Panc1 (cell line): ENCODE measurements at regions not wholly inside any gene's neighbourhood (a gene's known extent, or its start where the extent isn't known, plus 50 kb on each side); places are given as distances from the start of the nearest gene placed in this dataset.

ENCODE experiments used
- ATAC-seq: fragments of 200-7000 bp; cut with Tn5 transposase; 2 replicates; pipeline ENCODE4 v1.9.1; 2020; ENCODE audit warnings: mild to moderate bottlenecking, moderate library complexity
- BruUV-seq: library from RNA; stranded (reverse); fragments of 400-500 nt; replicated peaks from 2 replicates; lab custom pipeline; 2021; lab: Mats Ljungman, UMichigan
- CTCF ChIA-PET: fragments of 300-600 bp; sonication (Branson Sonifier 250); formaldehyde crosslinking; loops from one replicate; lab custom pipeline; 2022; ENCODE audit warnings: antibody characterized with exemption; lab: Charles Lee
- POLR2A ChIA-PET: fragments of 300-600 bp; sonication (Branson Sonifier 250); formaldehyde crosslinking; loops from one replicate; lab custom pipeline; 2022; ENCODE audit warnings: antibody characterized with exemption; lab: Charles Lee
- DNase-seq: peaks from one replicate; pipeline ENCODE4 v3.0.0-alpha.2; 2010; ENCODE audit warnings: low read depth, low spot score
- H3K27ac ChIP-seq: 2 replicates; pipeline ENCODE4 v1.5.1; 2011; ENCODE audit warnings: mild to moderate bottlenecking, low read length, inconsistent platforms
- H3K27me3 ChIP-seq: fragments of 200-500 bp; sonication (Bioruptor generic); 2 replicates; pipeline ENCODE4 v1.6.0; 2014; ENCODE audit warnings: low read length, inconsistent platforms; ENCODE audit not compliant: control insufficient read depth, insufficient read depth
- H3K36me3 ChIP-seq: fragments of 200-500 bp; sonication (Bioruptor generic); 2 replicates; pipeline ENCODE4 v1.5.1; 2014; ENCODE audit warnings: inconsistent platforms, mild to moderate bottlenecking, low read length, moderate library complexity; ENCODE audit not compliant: control insufficient read depth, insufficient read depth
- H3K4me1 ChIP-seq: 2 replicates; pipeline ENCODE4 v1.5.1; 2011; ENCODE audit warnings: inconsistent platforms, mild to moderate bottlenecking, low read length, moderate library complexity; ENCODE audit not compliant: control insufficient read depth, insufficient read depth
- H3K4me3 ChIP-seq, 2 experiments: 2 replicates each; pipeline ENCODE4 v1.5.1; 2011 to 2012; ENCODE audit warnings: low read depth in 2 of 2, low read length in 2 of 2, mild to moderate bottlenecking in 2 of 2, inconsistent platforms in 1 of 2, moderate library complexity in 1 of 2
- H3K9me3 ChIP-seq: fragments of 200-500 bp; sonication (Bioruptor generic); 2 replicates; pipeline ENCODE4 v1.5.1; 2014; ENCODE audit warnings: low read depth, mild to moderate bottlenecking, inconsistent platforms, low read length, moderate library complexity; ENCODE audit not compliant: control insufficient read depth, insufficient read depth
- CTCF ChIP-seq: fragments of 450-650 bp; IDR thresholded peaks from 2 replicates; pipeline ENCODE4 v1.5.1; 2017; ENCODE audit warnings: mild to moderate bottlenecking
- POLR2AphosphoS5 ChIP-seq: IDR thresholded peaks from 2 replicates; pipeline ENCODE4 v1.6.1; 2012; ENCODE audit warnings: mild to moderate bottlenecking, low read depth, low read length, moderate library complexity
- REST ChIP-seq, 2 experiments: IDR thresholded peaks; 2 replicates each; pipeline ENCODE4 v1.6.1; 2011 to 2012; ENCODE audit warnings: low read depth in 2 of 2, control low read depth in 1 of 2, low read length in 1 of 2, mild to moderate bottlenecking in 1 of 2, moderate library complexity in 1 of 2; ENCODE audit not compliant: insufficient read depth in 1 of 2
- SIN3A ChIP-seq: IDR thresholded peaks from 2 replicates; pipeline ENCODE4 v1.6.1; 2012; ENCODE audit warnings: low read depth, mild to moderate bottlenecking, low read length, moderate library complexity, borderline replicate concordance; ENCODE audit not compliant: insufficient read depth
- TCF7L2 ChIP-seq: IDR thresholded peaks from 2 replicates; pipeline ENCODE4 v1.6.1; 2011; ENCODE audit warnings: mild to moderate bottlenecking, low read depth, low read length, inconsistent platforms
- in situ Hi-C: cut with HindIII; loops from 2 replicates; pipeline ENCODE4 v1.10.0; 2016; ENCODE audit warnings: low sequenced_read_pairs, low pct_unique_long_range_greater_than_20kb
- intact Hi-C: fragments of 100-400 bp; cut with micrococcal nuclease; formaldehyde crosslinking; loops from one replicate; pipeline ENCODE4 v1.10.0; 2022; ENCODE audit not compliant: unreplicated experiment

GRCh38 chr4:75343333-75343732 is 170.9 kb downstream of the RCHY1 start:
- intact Hi-C loops (no loop called here), in situ Hi-C loops (no loop called here)
- BruUV-seq = no TSS peak
- H3K9me3 ChIP-seq = no peaks in the 10 kb centered on the region
- no peak overlapping the region for H3K4me3 ChIP-seq
- no peaks in the 10 kb centered on the region for H3K36me3 ChIP-seq
- DNase-seq (no peak), ATAC-seq (no peak)
- no peaks in the 10 kb centered on the region for H3K4me1 ChIP-seq
- CTCF ChIA-PET = no interaction called here
- POLR2A ChIA-PET = no interaction called here
- no peak overlapping the region for H3K27ac ChIP-seq
- no peaks in the 10 kb centered on the region for H3K27me3 ChIP-seq
- TF ChIP-seq POLR2AphosphoS5 = no peak

- DNase-seq = no peak
- POLR2A ChIA-PET = no interaction called here
- no peaks in the 10 kb centered on the region for H3K4me1 ChIP-seq
- CTCF ChIA-PET = no interaction called here
- TF ChIP-seq CTCF (no peak), TCF7L2 (no peak), POLR2AphosphoS5 (no peak), SIN3A (no peak), REST (IDR thresholded peaks at IDR 0.05; ENCODE audit: insufficient read depth in 1 of 2, low read depth in 2 of 2, low read length in 1 of 2) (no peak)
- in situ Hi-C loops = no loop called here
- BruUV-seq = no TSS peak
- H3K27ac ChIP-seq = no peak overlapping the region
- no peak for ATAC-seq
- intact Hi-C loops = no loop called here
- no peak overlapping the region for H3K4me3 ChIP-seq
- H3K9me3 ChIP-seq = no peaks in the 10 kb centered on the region
- no peaks in the 10 kb centered on the region for H3K36me3 ChIP-seq
- H3K27me3 ChIP-seq = no peaks in the 10 kb centered on the region
These were observed 173.6 kb downstream of the RCHY1 start for GRCh38 chr4:75340561-75340960.

- no peak for TF ChIP-seq REST (IDR thresholded peaks at IDR 0.05; ENCODE audit: insufficient read depth in 1 of 2, low read depth in 2 of 2, low read length in 1 of 2)
- no peak for TF ChIP-seq CTCF
- no peak for TF ChIP-seq POLR2AphosphoS5
- TF ChIP-seq TCF7L2 = no peak
- TF ChIP-seq SIN3A = no peak
- Histone ChIP-seq H3K27ac (no peak overlapping the region), H3K4me3 (no peak overlapping the region), H3K36me3 (no peaks in the 10 kb centered on the region), H3K9me3 (no peaks in the 10 kb centered on the region), H3K4me1 (no peaks in the 10 kb centered on the region), H3K27me3 (no peaks in the 10 kb centered on the region)
- in situ Hi-C loops (no loop called here), intact Hi-C loops (no loop called here)
- ChIA-PET CTCF (no interaction called here), POLR2A (no interaction called here)
- BruUV-seq = no TSS peak
- ATAC-seq (no peak), DNase-seq (no peak)
These were observed 175.8 kb downstream of the RCHY1 start for GRCh38 chr4:75338352-75338880.
